ENCODE measurements at regions not wholly inside any gene's neighbourhood (a gene's known extent, or its start where the extent isn't known, plus 50 kb on each side); places are given as distances from the start of the nearest gene placed in this dataset.

DNA sequence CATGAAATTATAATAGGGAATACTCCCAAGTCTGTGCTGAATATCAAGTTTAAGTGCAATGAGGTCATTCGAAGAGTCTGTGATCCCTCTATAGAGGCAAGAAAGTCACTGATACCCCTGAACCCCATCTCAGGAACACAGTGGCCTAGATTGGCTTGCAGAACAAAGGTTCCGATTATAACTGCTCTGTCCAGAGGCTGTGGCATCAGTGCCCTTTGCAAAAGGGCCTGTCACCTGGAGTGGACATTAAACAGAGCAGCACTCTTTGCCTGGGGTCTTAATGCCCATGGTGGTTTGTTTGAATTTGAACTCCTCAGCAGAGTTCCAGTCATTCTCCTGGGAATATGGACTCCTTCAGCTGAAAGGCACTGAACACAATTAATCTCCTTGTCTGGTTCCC lies 93.9 kb upstream of the SLCO3A1 start:
- dilution Hi-C loops (cut with MboI; ENCODE audit: extremely low pct_ligation_motif_present, low sequenced_read_pairs), result no loop called here
- no peaks in the 10 kb centered on the region for H3K9me3 ChIP-seq (ENCODE audit: control insufficient read depth, low read depth, low read length)
- DNase-seq (ENCODE audit: low read depth, low spot score), result no peak
- no peaks in the 10 kb centered on the region for H3K4me1 ChIP-seq (ENCODE audit: control insufficient read depth, extremely low read depth, insufficient read depth, low read length)
- H3K79me2 ChIP-seq (ENCODE audit: control insufficient read depth, insufficient read depth, low read length), result no peaks in the 10 kb centered on the region
- H3K4me3 ChIP-seq (ENCODE audit: control insufficient read depth in 2 of 3, extremely low read depth in 1 of 3, insufficient read depth in 2 of 3, low read depth in 1 of 3, low read length in 3 of 3), result no peak overlapping the region
- H2AFZ ChIP-seq (ENCODE audit: control insufficient read depth, low read length), result no peak overlapping the region
- TF ChIP-seq, protein P1, sequence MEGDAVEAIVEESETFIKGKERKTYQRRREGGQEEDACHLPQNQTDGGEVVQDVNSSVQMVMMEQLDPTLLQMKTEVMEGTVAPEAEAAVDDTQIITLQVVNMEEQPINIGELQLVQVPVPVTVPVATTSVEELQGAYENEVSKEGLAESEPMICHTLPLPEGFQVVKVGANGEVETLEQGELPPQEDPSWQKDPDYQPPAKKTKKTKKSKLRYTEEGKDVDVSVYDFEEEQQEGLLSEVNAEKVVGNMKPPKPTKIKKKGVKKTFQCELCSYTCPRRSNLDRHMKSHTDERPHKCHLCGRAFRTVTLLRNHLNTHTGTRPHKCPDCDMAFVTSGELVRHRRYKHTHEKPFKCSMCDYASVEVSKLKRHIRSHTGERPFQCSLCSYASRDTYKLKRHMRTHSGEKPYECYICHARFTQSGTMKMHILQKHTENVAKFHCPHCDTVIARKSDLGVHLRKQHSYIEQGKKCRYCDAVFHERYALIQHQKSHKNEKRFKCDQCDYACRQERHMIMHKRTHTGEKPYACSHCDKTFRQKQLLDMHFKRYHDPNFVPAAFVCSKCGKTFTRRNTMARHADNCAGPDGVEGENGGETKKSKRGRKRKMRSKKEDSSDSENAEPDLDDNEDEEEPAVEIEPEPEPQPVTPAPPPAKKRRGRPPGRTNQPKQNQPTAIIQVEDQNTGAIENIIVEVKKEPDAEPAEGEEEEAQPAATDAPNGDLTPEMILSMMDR (optimal IDR thresholded peaks at IDR 0.05 in 1 of 3, IDR thresholded peaks at IDR 0.05 in 1 of 3, conservative IDR thresholded peaks at IDR 0.05 in 1 of 3; ENCODE audit: extremely low read depth in 1 of 3, insufficient read depth in 2 of 3, low read length in 3 of 3), result no peak
- no peak for TF ChIP-seq EZH2 (IDR thresholded peaks at IDR 0.05; ENCODE audit: low read length)
- H4K20me1 ChIP-seq (ENCODE audit: control insufficient read depth, extremely low read depth, insufficient read depth, low read length), result no peaks in the 10 kb centered on the region
- FAIRE-seq, result no peak
- no peaks in the 10 kb centered on the region for H3K27me3 ChIP-seq (ENCODE audit: control insufficient read depth, extremely low read depth, insufficient read depth, low read length)
- no peak overlapping the region for H3K9ac ChIP-seq (ENCODE audit: control insufficient read depth, extremely low read depth, insufficient read depth, low read length)
- H3K9me1 ChIP-seq (ENCODE audit: control insufficient read depth, extremely low read depth, insufficient read depth, low read length), result no peaks in the 10 kb centered on the region
- H3K4me2 ChIP-seq (ENCODE audit: control insufficient read depth, extremely low read depth, insufficient read depth, low read depth, low read length), result no peak overlapping the region
- no peak overlapping the region for H3K27ac ChIP-seq (ENCODE audit: control insufficient read depth, insufficient read depth, low read length)
- no peaks in the 10 kb centered on the region for H3K36me3 ChIP-seq (ENCODE audit: control insufficient read depth in 2 of 2, extremely low read depth in 1 of 2, insufficient read depth in 2 of 2, low read length in 2 of 2)

DNA sequence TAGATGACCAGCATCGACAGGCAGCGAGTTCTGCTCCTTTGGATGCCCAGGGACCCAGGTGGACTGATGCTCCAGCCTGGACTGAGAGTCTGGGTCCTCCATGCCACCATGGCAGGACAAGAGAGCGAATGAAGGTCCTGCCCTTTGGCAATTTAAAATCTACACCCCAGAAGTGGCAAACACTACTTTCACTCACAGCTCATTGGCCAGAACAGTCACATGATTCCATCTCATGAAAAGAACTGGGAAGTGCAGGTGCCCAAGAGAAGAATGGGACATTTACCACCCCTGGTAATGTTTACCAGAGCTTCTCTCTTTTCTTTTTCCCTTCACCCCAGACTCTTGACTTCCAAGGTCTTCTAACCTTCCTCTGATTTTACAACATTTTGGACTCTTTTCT lies 87.8 kb upstream of the SLCO3A1 start:
- Histone ChIP-seq H3K36me3 (ENCODE audit: control insufficient read depth in 2 of 2, extremely low read depth in 1 of 2, insufficient read depth in 2 of 2, low read length in 2 of 2) (no peaks in the 10 kb centered on the region), H3K9me3 (ENCODE audit: control insufficient read depth, low read depth, low read length) (no peaks in the 10 kb centered on the region), H3K27me3 (ENCODE audit: control insufficient read depth, extremely low read depth, insufficient read depth, low read length) (no peaks in the 10 kb centered on the region), H4K20me1 (ENCODE audit: control insufficient read depth, extremely low read depth, insufficient read depth, low read length) (no peaks in the 10 kb centered on the region), H3K9ac (ENCODE audit: control insufficient read depth, extremely low read depth, insufficient read depth, low read length) (no peak overlapping the region), H3K4me3 (ENCODE audit: control insufficient read depth in 2 of 3, extremely low read depth in 1 of 3, insufficient read depth in 2 of 3, low read depth in 1 of 3, low read length in 3 of 3) (no peak overlapping the region), H3K79me2 (ENCODE audit: control insufficient read depth, insufficient read depth, low read length) (no peaks in the 10 kb centered on the region), H3K27ac (ENCODE audit: control insufficient read depth, insufficient read depth, low read length) (no peak overlapping the region), H3K9me1 (ENCODE audit: control insufficient read depth, extremely low read depth, insufficient read depth, low read length) (no peaks in the 10 kb centered on the region), H2AFZ (ENCODE audit: control insufficient read depth, low read length) (no peak overlapping the region), H3K4me2 (ENCODE audit: control insufficient read depth, extremely low read depth, insufficient read depth, low read depth, low read length) (no peak overlapping the region), H3K4me1 (ENCODE audit: control insufficient read depth, extremely low read depth, insufficient read depth, low read length) (no peaks in the 10 kb centered on the region)
- TF ChIP-seq, protein P1 (optimal IDR thresholded peaks at IDR 0.05 in 1 of 3, IDR thresholded peaks at IDR 0.05 in 1 of 3, conservative IDR thresholded peaks at IDR 0.05 in 1 of 3; ENCODE audit: extremely low read depth in 1 of 3, insufficient read depth in 2 of 3, low read length in 3 of 3), result no peak
- no peak for TF ChIP-seq EZH2 (IDR thresholded peaks at IDR 0.05; ENCODE audit: low read length)
- DNase-seq (ENCODE audit: low read depth, low spot score), result no peak
- dilution Hi-C loops (cut with MboI; ENCODE audit: extremely low pct_ligation_motif_present, low sequenced_read_pairs), result no loop called here
- FAIRE-seq, result no peak

Measured in keratinocyte (primary cell).